ENCODE measurements at regions not wholly inside any gene's neighbourhood (a gene's known extent, or its start where the extent isn't known, plus 50 kb on each side); places are given as distances from the start of the nearest gene placed in this dataset.

DNA sequence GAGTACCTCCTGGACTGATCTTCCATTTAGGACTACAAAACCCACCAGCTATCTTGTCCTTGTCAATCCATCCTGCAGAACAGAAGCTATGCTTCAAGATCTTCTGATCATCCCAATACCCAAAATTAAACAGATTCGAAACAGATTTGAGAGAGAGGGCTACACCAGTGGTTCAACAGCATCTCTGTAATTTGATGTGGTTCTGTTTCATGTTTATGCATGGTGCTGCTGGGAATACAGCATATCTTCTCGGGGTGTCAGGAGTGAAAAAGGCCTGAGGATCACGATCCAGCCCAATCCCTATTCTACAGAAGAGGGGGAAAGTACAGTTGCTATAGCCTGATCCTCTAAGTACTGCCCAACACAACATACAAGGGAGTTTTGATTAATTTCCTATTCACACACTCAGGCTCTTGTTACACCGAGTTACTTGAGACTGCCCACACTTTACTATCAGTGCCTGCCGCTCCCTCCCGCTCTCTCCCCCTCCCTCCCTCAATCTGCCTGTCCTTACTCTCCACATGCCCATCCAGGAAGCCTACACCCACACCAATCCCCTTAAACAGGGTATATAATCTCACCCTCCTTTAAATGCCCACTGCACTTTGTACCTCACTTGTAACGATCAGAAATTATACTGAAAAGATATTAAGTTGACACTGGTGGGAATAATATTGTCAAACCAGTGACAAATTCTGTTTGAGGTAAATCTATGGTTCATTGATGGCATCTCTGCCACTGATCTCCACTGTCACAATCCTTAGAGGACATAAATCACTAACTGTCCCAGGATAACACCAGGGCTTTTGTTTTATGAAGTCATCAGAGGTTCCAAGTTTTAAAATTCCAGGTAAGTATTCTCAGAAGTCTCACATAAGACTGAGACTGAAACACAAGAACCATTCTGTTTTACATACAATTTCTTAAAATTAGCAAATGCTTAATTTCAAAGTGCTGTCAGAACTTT, 89.3 kb upstream of the PLEKHM1 start:
- no peak overlapping the region for H3K4me3 ChIP-seq
- no peaks in the 10 kb centered on the region for H3K9me3 ChIP-seq
- H3K4me1 ChIP-seq = peaks cover 5% of the 10 kb centered on the region
- ATAC-seq = no peak
- DNase-seq = no peak
- TF ChIP-seq POLR2A (IDR thresholded peaks at IDR 0.05) (no peak), CTCF (IDR thresholded peaks at IDR 0.05) (no peak)
- 73 to 79% methylated on average over 7 of the region's 7 CpGs for WGBS, 2 donors
- no peaks in the 10 kb centered on the region for H3K27me3 ChIP-seq
- H3K27ac ChIP-seq = no peak overlapping the region
- H3K36me3 ChIP-seq (replicated peaks in 1 of 2; ENCODE audit: insufficient read depth in 1 of 2, low read depth in 2 of 2) = no peaks in the 10 kb centered on the region
- intact Hi-C loops (cut with DNase I) = no loop called here

GRCh38 chr17:45580924-45581323, 90.4 kb upstream of the PLEKHM1 start:
- ATAC-seq (no peak), DNase-seq (no peak)
- Histone ChIP-seq H3K27ac (no peak overlapping the region), H3K9me3 (no peaks in the 10 kb centered on the region), H3K27me3 (no peaks in the 10 kb centered on the region), H3K4me1 (peaks cover 5% of the 10 kb centered on the region), H3K4me3 (no peak overlapping the region), H3K36me3 (replicated peaks in 1 of 2; ENCODE audit: insufficient read depth in 1 of 2, low read depth in 2 of 2) (no peaks in the 10 kb centered on the region)
- 79 to 82% methylated on average over 7 of the region's 7 CpGs for WGBS, 2 donors
- intact Hi-C loops (cut with DNase I) = no loop called here
- TF ChIP-seq CTCF (IDR thresholded peaks at IDR 0.05) (no peak), POLR2A (IDR thresholded peaks at IDR 0.05) (no peak)

DNA sequence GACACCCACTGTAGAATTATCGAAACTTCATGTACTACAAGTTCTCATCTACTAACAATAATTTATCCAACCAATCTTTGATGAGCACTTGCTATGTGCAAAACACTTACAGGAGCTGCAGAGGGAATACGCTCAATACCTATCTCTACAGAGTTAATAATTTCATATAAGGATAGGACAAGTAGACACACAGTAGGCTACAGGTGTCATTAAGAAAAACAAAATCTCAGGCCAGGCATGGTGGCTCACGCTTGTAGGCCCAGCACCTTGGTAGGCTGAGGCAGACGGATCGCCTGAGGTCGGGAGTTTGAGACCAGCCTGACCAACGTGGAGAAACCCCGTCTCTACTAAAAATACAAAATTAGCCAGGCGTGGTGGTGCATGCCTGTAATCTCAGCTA, 91.3 kb upstream of the PLEKHM1 start:
- intact Hi-C loops (cut with DNase I) = no loop called here
- Histone ChIP-seq H3K4me1 (peaks cover 13% of the 10 kb centered on the region), H3K36me3 (replicated peaks in 1 of 2; ENCODE audit: insufficient read depth in 1 of 2, low read depth in 2 of 2) (no peaks in the 10 kb centered on the region), H3K27ac (no peak overlapping the region), H3K9me3 (no peaks in the 10 kb centered on the region), H3K4me3 (no peak overlapping the region), H3K27me3 (no peaks in the 10 kb centered on the region)
- TF ChIP-seq POLR2A (IDR thresholded peaks at IDR 0.05) (no peak), CTCF (IDR thresholded peaks at IDR 0.05) (no peak)
- ATAC-seq (no peak), DNase-seq (no peak)
- WGBS, 2 donors = 92 to 93% methylated on average over 9 of the region's 9 CpGs

GRCh38 chr17:45584092-45585036, 93.8 kb upstream of the PLEKHM1 start:
- ATAC-seq = peak; percentile 57
- 0 to 2% methylated on average over 15 to 29 of the region's 62 CpGs for WGBS, 2 donors
- H3K27me3 ChIP-seq = no peaks in the 10 kb centered on the region
- no peaks in the 10 kb centered on the region for H3K36me3 ChIP-seq (replicated peaks in 1 of 2; ENCODE audit: insufficient read depth in 1 of 2, low read depth in 2 of 2)
- peak; percentile 55 to 78 (median 66) for DNase-seq
- intact Hi-C loops (cut with DNase I) = no loop called here
- no peak for TF ChIP-seq CTCF (IDR thresholded peaks at IDR 0.05)
- TF ChIP-seq POLR2A (IDR thresholded peaks at IDR 0.05) = peak in 1 of 3 donors; percentile 32
- H3K27ac ChIP-seq = peak overlapping the region; percentile 43 to 90 (median 70)
- H3K4me1 ChIP-seq = peaks cover 13% of the 10 kb centered on the region
- no peaks in the 10 kb centered on the region for H3K9me3 ChIP-seq
- peak overlapping the region; percentile 21 to 90 for H3K4me3 ChIP-seq
